Erythroblast (primary cell): ENCODE measurements at regions not wholly inside any gene's neighbourhood (a gene's known extent, or its start where the extent isn't known, plus 50 kb on each side); places are given as distances from the start of the nearest gene placed in this dataset.
A peak's percentile ranks its signal among the peaks of the same experiment; 100 is the strongest.

ENCODE experiments used
- DNase-seq, 2 experiments: peaks; one replicate each; lab custom pipeline; 2025; lab: John Stamatoyannopoulos, UW
- GATA1 ChIP-seq: IDR thresholded peaks from 2 replicates; pipeline ENCODE4 v1.6.1; 2011; ENCODE audit warnings: low read depth, mild to moderate bottlenecking, control low read depth, low read length, moderate library complexity
- POLR2A ChIP-seq: IDR thresholded peaks from 2 replicates; pipeline ENCODE4 v1.6.1; 2011; ENCODE audit warnings: mild to moderate bottlenecking, low read length

- no peak for DNase-seq
- no peak for TF ChIP-seq GATA1
- TF ChIP-seq POLR2A, result no peak
Measured at GRCh38 chr11:114864896-114865295, 186.6 kb downstream of the NXPE2 start.

- no peak for DNase-seq
Measured at GRCh38 chr11:114876234-114876633, 197.9 kb downstream of the NXPE2 start.

GRCh38 chr11:114877976-114878375 is 199.6 kb downstream of the NXPE2 start:
- no peak for DNase-seq
- TF ChIP-seq GATA1 (no peak), POLR2A (no peak)

More at GRCh38 chr11:114876234-114876633, 197.9 kb downstream of the NXPE2 start:
- TF ChIP-seq GATA1, result no peak
- TF ChIP-seq POLR2A, result no peak

- DNase-seq, result no peak
- TF ChIP-seq POLR2A (no peak), GATA1 (no peak)
Measured at GRCh38 chr11:114880442-114880841, 202.1 kb downstream of the NXPE2 start.

- TF ChIP-seq GATA1 (no peak), POLR2A (no peak)
- DNase-seq, result no peak
Measured at GRCh38 chr11:114883472-114883871, 205.1 kb downstream of the NXPE2 start.

- no peak for TF ChIP-seq GATA1
- TF ChIP-seq POLR2A, result no peak
- DNase-seq, result no peak
Measured at GRCh38 chr11:114886644-114887265, 208.4 kb downstream of the NXPE2 start.

GRCh38 chr11:114889594-114890011 is 211.3 kb downstream of the NXPE2 start:
- no peak for TF ChIP-seq GATA1
- no peak for TF ChIP-seq POLR2A
- DNase-seq, result no peak

- TF ChIP-seq POLR2A (no peak), GATA1 (no peak)
- no peak for DNase-seq
Measured at GRCh38 chr11:114890038-114890437, 211.7 kb downstream of the NXPE2 start.

GRCh38 chr11:114891911-114892310 is 213.6 kb downstream of the NXPE2 start:
- TF ChIP-seq GATA1 (no peak), POLR2A (no peak)
- no peak for DNase-seq

GRCh38 chr11:114892381-114893197 is 214.3 kb downstream of the NXPE2 start:
- peak in 1 of 2 experiments; percentile 37 for DNase-seq
- TF ChIP-seq POLR2A (no peak), GATA1 (no peak)

GRCh38 chr11:114893329-114893728 is 215.0 kb downstream of the NXPE2 start:
- no peak for DNase-seq
- TF ChIP-seq GATA1 (no peak), POLR2A (no peak)

- no peak for DNase-seq
- TF ChIP-seq GATA1, result no peak
- TF ChIP-seq POLR2A, result no peak
Measured at GRCh38 chr11:114896594-114896993, 218.3 kb downstream of the NXPE2 start.

- TF ChIP-seq GATA1, result no peak
Measured at GRCh38 chr11:114909866-114910265, 231.5 kb downstream of the NXPE2 start.

GRCh38 chr11:114912826-114913225 is 234.5 kb downstream of the NXPE2 start:
- TF ChIP-seq POLR2A, result no peak
- no peak for TF ChIP-seq GATA1
- DNase-seq, result no peak

More at GRCh38 chr11:114909866-114910265, 231.5 kb downstream of the NXPE2 start:
- no peak for DNase-seq
